ENCODE measurements at regions not wholly inside any gene's neighbourhood (a gene's known extent, or its start where the extent isn't known, plus 50 kb on each side); places are given as distances from the start of the nearest gene placed in this dataset.

- DNase-seq, result no peak
- in situ Hi-C loops (cut with HindIII; ENCODE audit: low pct_ligation_motif_present, low pct_unique_long_range_greater_than_20kb, low sequenced_read_pairs), result no loop called here
Measured at GRCh38 chr10:31136930-31137885, 105.5 kb upstream of the ZNF438 start.

- in situ Hi-C loops (cut with HindIII; ENCODE audit: low pct_ligation_motif_present, low pct_unique_long_range_greater_than_20kb, low sequenced_read_pairs), result no loop called here
- DNase-seq, result no peak
Measured at GRCh38 chr10:31138026-31138553, 106.4 kb upstream of the ZNF438 start.

GRCh38 chr10:31139497-31139896 lies 107.8 kb upstream of the ZNF438 start:
- DNase-seq, result no peak
- in situ Hi-C loops (cut with HindIII; ENCODE audit: low pct_ligation_motif_present, low pct_unique_long_range_greater_than_20kb, low sequenced_read_pairs), result no loop called here

- in situ Hi-C loops (cut with HindIII; ENCODE audit: low pct_ligation_motif_present, low pct_unique_long_range_greater_than_20kb, low sequenced_read_pairs), result no loop called here
- no peak for DNase-seq
Measured at GRCh38 chr10:31140716-31141115, 109.1 kb upstream of the ZNF438 start.

GRCh38 chr10:31142026-31142425 lies 110.4 kb upstream of the ZNF438 start:
- in situ Hi-C loops (cut with HindIII; ENCODE audit: low pct_ligation_motif_present, low pct_unique_long_range_greater_than_20kb, low sequenced_read_pairs), result no loop called here
- DNase-seq, result peak; percentile 33

GRCh38 chr10:31143331-31143935 lies 111.8 kb upstream of the ZNF438 start:
- no peak for DNase-seq
- in situ Hi-C loops (cut with HindIII; ENCODE audit: low pct_ligation_motif_present, low pct_unique_long_range_greater_than_20kb, low sequenced_read_pairs), result no loop called here

GRCh38 chr10:31145986-31146385 lies 114.3 kb upstream of the ZNF438 start:
- no peak for DNase-seq
- in situ Hi-C loops (cut with HindIII; ENCODE audit: low pct_ligation_motif_present, low pct_unique_long_range_greater_than_20kb, low sequenced_read_pairs), result no loop called here

- in situ Hi-C loops (cut with HindIII; ENCODE audit: low pct_ligation_motif_present, low pct_unique_long_range_greater_than_20kb, low sequenced_read_pairs), result no loop called here
Measured at GRCh38 chr10:31146491-31147209, 115.0 kb upstream of the ZNF438 start.

GRCh38 chr10:31147210-31147608 lies 115.5 kb upstream of the ZNF438 start:
- in situ Hi-C loops (cut with HindIII; ENCODE audit: low pct_ligation_motif_present, low pct_unique_long_range_greater_than_20kb, low sequenced_read_pairs), result no loop called here

More at GRCh38 chr10:31146491-31147209, 115.0 kb upstream of the ZNF438 start:
- DNase-seq, result peak; percentile 52

GRCh38 chr10:31148951-31149350 lies 117.3 kb upstream of the ZNF438 start:
- in situ Hi-C loops (cut with HindIII; ENCODE audit: low pct_ligation_motif_present, low pct_unique_long_range_greater_than_20kb, low sequenced_read_pairs), result no loop called here
- no peak for DNase-seq

More at GRCh38 chr10:31147210-31147608, 115.5 kb upstream of the ZNF438 start:
- no peak for DNase-seq

- DNase-seq, result no peak
Measured at GRCh38 chr10:31149835-31150512, 118.3 kb upstream of the ZNF438 start.

GRCh38 chr10:31151301-31151700 lies 119.6 kb upstream of the ZNF438 start:
- DNase-seq, result no peak
- in situ Hi-C loops (cut with HindIII; ENCODE audit: low pct_ligation_motif_present, low pct_unique_long_range_greater_than_20kb, low sequenced_read_pairs), result no loop called here

More at GRCh38 chr10:31149835-31150512, 118.3 kb upstream of the ZNF438 start:
- in situ Hi-C loops (cut with HindIII; ENCODE audit: low pct_ligation_motif_present, low pct_unique_long_range_greater_than_20kb, low sequenced_read_pairs), result no loop called here

GRCh38 chr10:31152421-31153135 lies 120.9 kb upstream of the ZNF438 start:
- in situ Hi-C loops (cut with HindIII; ENCODE audit: low pct_ligation_motif_present, low pct_unique_long_range_greater_than_20kb, low sequenced_read_pairs), result no loop called here
- no peak for DNase-seq

- no peak for DNase-seq
Measured at GRCh38 chr10:31153161-31153560, 121.5 kb upstream of the ZNF438 start.

GRCh38 chr10:31153692-31154091 lies 122.0 kb upstream of the ZNF438 start:
- in situ Hi-C loops (cut with HindIII; ENCODE audit: low pct_ligation_motif_present, low pct_unique_long_range_greater_than_20kb, low sequenced_read_pairs), result no loop called here
- DNase-seq, result no peak

More at GRCh38 chr10:31153161-31153560, 121.5 kb upstream of the ZNF438 start:
- in situ Hi-C loops (cut with HindIII; ENCODE audit: low pct_ligation_motif_present, low pct_unique_long_range_greater_than_20kb, low sequenced_read_pairs), result no loop called here

- no peak for DNase-seq
- in situ Hi-C loops (cut with HindIII; ENCODE audit: low pct_ligation_motif_present, low pct_unique_long_range_greater_than_20kb, low sequenced_read_pairs), result no loop called here
Measured at GRCh38 chr10:31154996-31155395, 123.3 kb upstream of the ZNF438 start.

GRCh38 chr10:31157123-31158010 lies 125.7 kb upstream of the ZNF438 start:
- in situ Hi-C loops (cut with HindIII; ENCODE audit: low pct_ligation_motif_present, low pct_unique_long_range_greater_than_20kb, low sequenced_read_pairs), result no loop called here
- DNase-seq, result no peak
